ENCODE measurements at regions not wholly inside any gene's neighbourhood (a gene's known extent, or its start where the extent isn't known, plus 50 kb on each side); places are given as distances from the start of the nearest gene placed in this dataset.
A peak's percentile ranks its signal among the peaks of the same experiment; 100 is the strongest.

GRCh38 chr9:11646831-11647230 lies 1034.0 kb upstream of the PTPRD start:
- no peak overlapping the region for H3K27ac Mint-ChIP-seq
- H3K36me3 Mint-ChIP-seq: no peaks in the 10 kb centered on the region
- H3K4me1 Mint-ChIP-seq: peaks cover 5% of the 10 kb centered on the region
- ATAC-seq (no peak), DNase-seq (ENCODE audit: low spot score) (no peak)
- 0 out of 2 replicates have a peak, but pooled peaks cover 5% of the 10 kb centered on the region for H3K9me3 Mint-ChIP-seq
- H3K4me3 Mint-ChIP-seq: no peak overlapping the region
- ChIA-PET CTCF (no interaction called here), POLR2A (no interaction called here)
- TF ChIP-seq, protein P1, sequence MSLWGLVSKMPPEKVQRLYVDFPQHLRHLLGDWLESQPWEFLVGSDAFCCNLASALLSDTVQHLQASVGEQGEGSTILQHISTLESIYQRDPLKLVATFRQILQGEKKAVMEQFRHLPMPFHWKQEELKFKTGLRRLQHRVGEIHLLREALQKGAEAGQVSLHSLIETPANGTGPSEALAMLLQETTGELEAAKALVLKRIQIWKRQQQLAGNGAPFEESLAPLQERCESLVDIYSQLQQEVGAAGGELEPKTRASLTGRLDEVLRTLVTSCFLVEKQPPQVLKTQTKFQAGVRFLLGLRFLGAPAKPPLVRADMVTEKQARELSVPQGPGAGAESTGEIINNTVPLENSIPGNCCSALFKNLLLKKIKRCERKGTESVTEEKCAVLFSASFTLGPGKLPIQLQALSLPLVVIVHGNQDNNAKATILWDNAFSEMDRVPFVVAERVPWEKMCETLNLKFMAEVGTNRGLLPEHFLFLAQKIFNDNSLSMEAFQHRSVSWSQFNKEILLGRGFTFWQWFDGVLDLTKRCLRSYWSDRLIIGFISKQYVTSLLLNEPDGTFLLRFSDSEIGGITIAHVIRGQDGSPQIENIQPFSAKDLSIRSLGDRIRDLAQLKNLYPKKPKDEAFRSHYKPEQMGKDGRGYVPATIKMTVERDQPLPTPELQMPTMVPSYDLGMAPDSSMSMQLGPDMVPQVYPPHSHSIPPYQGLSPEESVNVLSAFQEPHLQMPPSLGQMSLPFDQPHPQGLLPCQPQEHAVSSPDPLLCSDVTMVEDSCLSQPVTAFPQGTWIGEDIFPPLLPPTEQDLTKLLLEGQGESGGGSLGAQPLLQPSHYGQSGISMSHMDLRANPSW (CRISPR knock-in tag; conservative IDR thresholded peaks at IDR 0.05; ENCODE audit: low read depth): no peak
- TF ChIP-seq HMGA2 (CRISPR knock-in tag; IDR thresholded peaks at IDR 0.05): peak; percentile 90
- no peaks in the 10 kb centered on the region for H3K27me3 Mint-ChIP-seq (ENCODE audit: low read depth)

DNA sequence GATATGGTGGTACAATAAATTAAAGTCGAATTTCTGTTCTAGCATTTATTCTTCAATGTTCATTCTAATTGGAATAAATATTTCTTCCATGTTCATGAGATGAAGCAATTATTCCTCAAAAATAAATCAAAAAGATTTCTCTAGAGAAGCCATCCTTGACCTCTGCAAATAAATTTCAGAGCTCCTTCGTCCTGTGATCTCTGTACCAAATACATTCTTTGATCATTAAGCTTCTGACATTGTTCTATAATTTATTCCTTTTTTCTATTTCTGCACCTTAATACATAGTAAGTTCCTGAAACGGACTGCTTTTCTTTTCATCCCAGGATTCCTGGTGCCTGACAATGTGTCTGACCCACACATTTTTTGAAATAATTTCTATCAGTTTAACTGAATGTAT lies 1039.3 kb upstream of the TYRP1 start:
- Mint-ChIP-seq H3K27me3 (ENCODE audit: low read depth) (no peaks in the 10 kb centered on the region), H3K36me3 (no peaks in the 10 kb centered on the region), H3K9me3 (no peaks in the 10 kb centered on the region), H3K27ac (no peak overlapping the region), H3K4me3 (no peak overlapping the region), H3K4me1 (peaks cover 5% of the 10 kb centered on the region)
- ChIA-PET POLR2A (no interaction called here), CTCF (no interaction called here)
- TF ChIP-seq, protein P2, sequence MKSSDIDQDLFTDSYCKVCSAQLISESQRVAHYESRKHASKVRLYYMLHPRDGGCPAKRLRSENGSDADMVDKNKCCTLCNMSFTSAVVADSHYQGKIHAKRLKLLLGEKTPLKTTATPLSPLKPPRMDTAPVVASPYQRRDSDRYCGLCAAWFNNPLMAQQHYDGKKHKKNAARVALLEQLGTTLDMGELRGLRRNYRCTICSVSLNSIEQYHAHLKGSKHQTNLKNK (CRISPR knock-in tag; IDR thresholded peaks at IDR 0.05): no peak
- TF ChIP-seq, protein P3, sequence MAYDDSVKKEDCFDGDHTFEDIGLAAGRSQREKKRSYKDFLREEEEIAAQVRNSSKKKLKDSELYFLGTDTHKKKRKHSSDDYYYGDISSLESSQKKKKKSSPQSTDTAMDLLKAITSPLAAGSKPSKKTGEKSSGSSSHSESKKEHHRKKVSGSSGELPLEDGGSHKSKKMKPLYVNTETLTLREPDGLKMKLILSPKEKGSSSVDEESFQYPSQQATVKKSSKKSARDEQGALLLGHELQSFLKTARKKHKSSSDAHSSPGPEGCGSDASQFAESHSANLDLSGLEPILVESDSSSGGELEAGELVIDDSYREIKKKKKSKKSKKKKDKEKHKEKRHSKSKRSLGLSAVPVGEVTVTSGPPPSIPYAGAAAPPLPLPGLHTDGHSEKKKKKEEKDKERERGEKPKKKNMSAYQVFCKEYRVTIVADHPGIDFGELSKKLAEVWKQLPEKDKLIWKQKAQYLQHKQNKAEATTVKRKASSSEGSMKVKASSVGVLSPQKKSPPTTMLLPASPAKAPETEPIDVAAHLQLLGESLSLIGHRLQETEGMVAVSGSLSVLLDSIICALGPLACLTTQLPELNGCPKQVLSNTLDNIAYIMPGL (CRISPR knock-in tag; IDR thresholded peaks at IDR 0.05): no peak
- TF ChIP-seq FOXP1 (CRISPR knock-in tag; IDR thresholded peaks at IDR 0.05; ENCODE audit: borderline replicate concordance): no peak
- TF ChIP-seq ZNF671 (CRISPR knock-in tag; IDR thresholded peaks at IDR 0.05): no peak
- TF ChIP-seq FOXJ3 (CRISPR knock-in tag; IDR thresholded peaks at IDR 0.05; ENCODE audit: borderline replicate concordance): no peak
- TF ChIP-seq ZNF512 (CRISPR knock-in tag; IDR thresholded peaks at IDR 0.05; ENCODE audit: borderline replicate concordance): no peak
- no peak for TF ChIP-seq ELF4 (CRISPR knock-in tag; IDR thresholded peaks at IDR 0.05; ENCODE audit: low read depth)
- TF ChIP-seq IRF2 (CRISPR knock-in tag; IDR thresholded peaks at IDR 0.05; ENCODE audit: borderline replicate concordance, low read depth): no peak
- no peak for TF ChIP-seq TEAD1 (CRISPR knock-in tag; IDR thresholded peaks at IDR 0.05)
- TF ChIP-seq RORB (CRISPR knock-in tag; IDR thresholded peaks at IDR 0.05): no peak
- no peak for TF ChIP-seq FOXK1 (CRISPR knock-in tag; IDR thresholded peaks at IDR 0.05)
- TF ChIP-seq, protein P4, sequence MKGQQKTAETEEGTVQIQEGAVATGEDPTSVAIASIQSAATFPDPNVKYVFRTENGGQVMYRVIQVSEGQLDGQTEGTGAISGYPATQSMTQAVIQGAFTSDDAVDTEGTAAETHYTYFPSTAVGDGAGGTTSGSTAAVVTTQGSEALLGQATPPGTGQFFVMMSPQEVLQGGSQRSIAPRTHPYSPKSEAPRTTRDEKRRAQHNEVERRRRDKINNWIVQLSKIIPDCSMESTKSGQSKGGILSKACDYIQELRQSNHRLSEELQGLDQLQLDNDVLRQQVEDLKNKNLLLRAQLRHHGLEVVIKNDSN (CRISPR knock-in tag; IDR thresholded peaks at IDR 0.05): no peak
- TF ChIP-seq ZNF416 (CRISPR knock-in tag; IDR thresholded peaks at IDR 0.05): no peak
- TF ChIP-seq TCF7 (CRISPR knock-in tag; IDR thresholded peaks at IDR 0.05; ENCODE audit: low read depth): no peak
- no peak for TF ChIP-seq NR2C2 (CRISPR knock-in tag; IDR thresholded peaks at IDR 0.05)
- no peak for TF ChIP-seq GABPB1 (CRISPR knock-in tag; IDR thresholded peaks at IDR 0.05)
- no peak for TF ChIP-seq SMAD3 (CRISPR knock-in tag; IDR thresholded peaks at IDR 0.05; ENCODE audit: borderline replicate concordance)
- TF ChIP-seq AFF4 (CRISPR knock-in tag; IDR thresholded peaks at IDR 0.05; ENCODE audit: borderline replicate concordance): no peak
- TF ChIP-seq PRRX2 (CRISPR knock-in tag; IDR thresholded peaks at IDR 0.05): no peak
- DNase-seq (ENCODE audit: low spot score) (no peak), ATAC-seq (no peak)
